ENCODE measurements at regions not wholly inside any gene's neighbourhood (a gene's known extent, or its start where the extent isn't known, plus 50 kb on each side); places are given as distances from the start of the nearest gene placed in this dataset.
A peak's percentile ranks its signal among the peaks of the same experiment; 100 is the strongest.

DNA sequence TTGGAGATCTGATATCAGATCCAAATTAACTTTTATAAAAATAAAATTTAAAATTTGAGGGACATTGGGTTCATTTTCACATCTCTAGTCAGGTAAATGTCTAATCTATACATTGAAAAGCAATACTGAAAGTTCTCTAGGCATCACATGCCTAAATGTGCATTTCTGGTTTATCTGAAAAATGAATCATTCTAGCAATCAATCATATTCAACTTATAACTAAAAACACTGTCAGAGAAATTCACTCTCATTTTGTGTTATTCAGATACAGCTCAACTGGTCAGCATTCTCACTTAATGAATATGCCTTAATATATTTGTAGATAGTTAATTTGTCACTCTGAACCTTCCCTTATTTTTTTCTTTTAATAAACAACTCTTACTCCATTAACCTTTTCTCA, 243.2 kb downstream of the CASP12 start:
- no peak for DNase-seq (ENCODE audit: low read depth)

DNA sequence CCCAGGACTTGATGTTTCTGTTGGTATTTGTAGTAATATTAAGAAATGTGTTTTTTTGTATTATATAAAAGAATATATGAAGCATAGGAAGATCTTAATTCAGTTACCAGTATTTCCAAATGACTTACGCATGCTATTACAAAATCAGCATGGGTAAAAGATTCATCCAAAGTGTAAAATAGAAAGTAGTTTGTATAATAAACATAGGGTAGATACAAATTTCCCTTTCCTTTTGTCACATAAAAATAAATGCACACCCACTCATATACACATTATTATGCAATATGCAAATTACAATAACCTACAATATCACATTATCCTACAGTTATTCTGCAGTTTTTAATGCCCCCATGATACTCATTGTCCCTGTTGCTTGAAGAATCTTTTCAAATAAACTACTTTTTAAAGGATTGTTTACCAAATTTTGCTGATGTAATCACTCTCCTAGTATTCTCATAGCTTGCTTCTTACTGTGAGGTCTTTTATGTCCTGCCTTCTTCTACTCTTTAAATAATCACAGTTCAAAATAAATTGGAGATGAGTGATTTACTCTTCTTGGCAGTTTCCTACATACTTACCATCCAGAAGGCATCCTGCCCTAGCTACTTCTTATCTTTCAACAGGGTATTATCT, 244.0 kb downstream of the CASP12 start:
- DNase-seq (ENCODE audit: low read depth), result no peak

DNA sequence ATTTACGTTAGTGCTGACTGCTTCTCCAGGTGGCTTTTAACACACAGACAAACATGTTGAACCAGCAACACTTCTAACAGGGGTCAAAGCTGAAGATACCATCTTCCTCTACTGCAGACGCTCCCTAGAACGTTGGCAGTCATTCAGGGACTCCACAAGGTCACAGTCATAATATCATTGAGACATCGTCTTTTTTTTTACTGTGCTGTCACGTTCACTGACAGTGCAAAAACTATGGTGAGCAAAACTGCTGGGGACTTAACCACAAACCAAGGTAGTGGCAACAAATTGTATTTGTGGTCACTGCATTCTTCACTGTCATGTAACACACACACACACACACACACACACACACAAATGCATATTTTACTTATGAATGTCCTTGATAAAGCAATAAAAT, 244.9 kb downstream of the CASP12 start:
- no peak for DNase-seq (ENCODE audit: low read depth)

DNA sequence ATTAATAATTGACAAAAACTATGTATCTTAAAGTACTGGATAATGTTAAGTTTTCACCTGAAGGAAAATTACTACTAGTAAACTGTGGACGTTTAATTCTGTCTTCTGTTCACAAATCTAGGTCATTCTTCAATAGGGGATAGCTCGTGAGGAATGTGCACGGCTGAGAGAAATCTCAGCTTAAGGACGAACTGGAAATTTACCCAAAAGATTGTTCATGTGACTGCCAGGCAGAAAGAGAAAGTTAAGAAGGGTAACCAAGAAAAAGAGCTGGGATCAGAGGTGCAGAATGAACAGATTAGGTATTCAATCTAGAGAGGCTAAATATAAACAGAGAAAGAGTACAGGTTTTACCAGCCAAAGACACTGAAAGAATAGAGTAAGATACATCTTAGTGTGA, 245.3 kb downstream of the CASP12 start:
- no peak for DNase-seq (ENCODE audit: low read depth)

DNA sequence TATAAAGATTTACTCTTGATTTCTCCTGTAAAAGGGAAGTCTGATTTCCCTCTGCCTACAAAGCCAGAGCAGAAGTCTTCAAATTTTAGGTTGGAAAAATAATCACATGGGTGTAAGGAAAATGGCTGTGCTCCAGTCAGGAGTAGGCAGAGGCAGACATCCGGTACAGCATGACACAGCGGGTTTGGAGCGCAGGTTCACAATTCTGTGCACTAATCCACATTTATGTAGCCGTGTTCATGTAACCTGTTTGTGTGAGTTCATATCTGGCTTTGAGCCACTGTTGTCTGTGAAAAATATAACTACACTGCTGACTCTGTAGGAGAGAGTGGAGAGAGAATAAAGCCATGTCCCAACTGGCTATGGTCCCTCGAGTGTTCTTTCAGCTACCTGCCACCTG, 248.0 kb downstream of the CASP12 start:
- no peak for DNase-seq (ENCODE audit: low read depth)

DNA sequence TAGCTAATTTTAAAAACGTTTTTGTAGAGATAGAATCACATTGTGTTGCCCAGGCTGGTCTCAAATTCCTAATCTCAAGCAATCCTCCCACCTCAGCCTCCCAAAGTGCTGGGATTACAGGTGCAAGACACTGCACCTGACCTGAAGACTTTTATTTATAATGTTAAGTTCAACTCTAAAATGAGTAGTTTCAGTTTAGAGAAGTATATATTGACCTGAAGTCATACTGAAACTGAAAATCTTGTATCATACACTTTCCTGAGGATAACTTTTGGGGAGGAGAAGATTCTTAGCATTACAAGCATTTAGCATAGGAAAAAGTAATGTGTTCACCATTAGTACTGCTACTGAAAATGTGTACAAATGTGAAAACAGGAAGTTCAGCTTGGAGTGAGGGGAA, 249.3 kb downstream of the CASP12 start:
- DNase-seq (ENCODE audit: low read depth), result no peak

DNA sequence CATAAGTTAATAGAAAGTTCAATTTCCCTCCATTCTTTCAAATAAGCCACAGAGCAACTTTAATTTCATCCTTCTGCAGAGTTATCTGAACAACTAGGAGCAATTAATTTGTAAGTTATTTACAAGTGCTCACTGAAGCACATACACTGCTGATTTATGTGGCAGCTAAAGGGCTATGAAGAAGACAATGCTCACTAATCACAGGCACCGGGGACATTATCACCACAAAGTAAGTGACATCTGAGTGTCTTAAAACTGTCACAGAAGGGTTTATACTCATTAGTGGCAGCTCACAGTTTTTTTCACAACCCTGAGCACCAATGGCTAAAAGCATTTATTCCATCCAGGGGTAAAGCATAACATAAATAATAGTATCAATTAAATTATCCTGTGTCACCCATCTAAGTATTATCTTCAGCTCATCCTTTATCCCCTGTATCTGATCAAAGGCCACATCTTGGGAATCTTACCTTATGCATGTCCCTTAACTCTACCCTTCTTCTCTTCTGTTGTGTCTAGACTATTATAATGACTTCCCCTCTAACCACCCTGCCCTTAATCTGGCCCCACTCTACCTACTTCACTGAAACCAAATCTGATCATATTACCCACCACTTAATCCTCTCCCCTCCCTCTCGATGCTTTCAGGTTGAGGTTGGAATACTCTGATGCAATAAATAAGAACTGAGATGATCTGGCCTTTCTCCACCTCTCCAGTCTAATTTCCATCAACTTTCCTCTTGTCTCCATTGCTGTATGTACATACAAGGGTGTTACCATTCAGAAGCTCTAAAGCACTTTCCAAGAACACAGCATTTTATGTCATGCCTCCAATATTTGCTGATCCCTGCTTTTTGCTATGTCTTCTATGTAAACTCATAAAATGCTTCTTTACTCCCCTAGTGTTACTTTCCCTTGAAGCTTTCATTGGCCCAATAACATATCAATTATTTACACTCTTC, 252.7 kb downstream of the CASP12 start:
- DNase-seq (ENCODE audit: low read depth), result no peak

DNA sequence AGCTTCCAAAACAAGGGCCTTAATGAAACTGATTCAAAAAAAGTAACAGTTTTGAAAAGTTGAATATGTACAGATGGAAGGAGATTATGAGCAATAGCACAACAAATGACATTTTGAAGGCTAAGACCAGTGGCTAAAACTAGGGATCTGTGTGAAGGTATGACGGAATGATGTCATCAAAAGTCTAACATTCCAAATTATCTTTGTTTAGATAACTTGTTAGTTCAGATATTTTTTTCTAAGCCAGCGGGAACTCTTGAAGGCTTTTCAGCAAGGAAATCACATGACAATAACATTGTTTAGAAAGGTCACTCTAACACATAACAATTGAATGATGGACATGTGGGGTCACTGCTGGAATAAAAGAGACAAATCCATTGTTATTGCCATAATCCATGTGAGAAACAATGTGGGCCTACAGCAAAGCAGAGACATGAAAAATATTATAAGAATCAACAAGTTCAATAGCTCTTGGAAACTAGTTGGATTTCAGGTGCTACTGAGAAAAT, 260.5 kb downstream of the CASP12 start:
- no peak for DNase-seq (ENCODE audit: low read depth)

DNA sequence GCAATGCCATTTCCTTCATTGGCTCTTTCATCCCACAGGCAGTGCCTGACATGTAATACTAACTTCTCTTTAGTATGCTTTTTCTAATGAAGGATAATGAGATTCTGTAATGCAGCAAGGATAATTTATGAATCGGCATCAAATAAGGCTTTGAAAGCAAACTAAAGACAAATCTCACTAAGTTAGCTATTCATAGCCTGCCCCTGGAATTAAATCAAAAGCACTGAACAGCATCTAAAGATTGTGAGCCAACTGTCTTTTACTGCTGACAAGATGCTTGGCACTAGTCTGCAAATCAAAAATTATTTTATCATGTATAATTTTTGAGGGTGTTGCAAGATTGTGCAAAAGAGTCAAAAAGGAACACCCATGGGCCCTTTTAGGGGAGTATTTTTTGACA, 265.0 kb downstream of the CASP12 start:
- DNase-seq (ENCODE audit: low read depth), result no peak

DNA sequence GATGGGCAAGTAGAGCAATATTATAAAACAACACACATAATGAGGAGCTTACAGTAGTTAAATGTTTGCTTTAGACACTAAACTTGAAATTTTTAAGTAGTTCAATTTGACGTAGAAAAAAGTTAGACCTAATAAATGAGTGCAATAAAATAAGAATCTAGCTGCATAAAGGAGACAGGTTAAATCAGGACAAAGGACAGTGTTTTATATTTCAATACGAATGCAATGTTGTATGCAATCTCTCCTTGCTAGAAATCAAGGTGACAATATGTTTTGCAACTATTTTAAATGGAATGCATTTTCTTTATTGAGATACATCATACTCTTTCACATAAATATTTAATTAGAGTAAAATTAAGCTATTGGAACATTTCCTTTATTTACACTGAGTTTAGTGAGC, 267.9 kb downstream of the CASP12 start:
- DNase-seq (ENCODE audit: low read depth), result no peak

DNA sequence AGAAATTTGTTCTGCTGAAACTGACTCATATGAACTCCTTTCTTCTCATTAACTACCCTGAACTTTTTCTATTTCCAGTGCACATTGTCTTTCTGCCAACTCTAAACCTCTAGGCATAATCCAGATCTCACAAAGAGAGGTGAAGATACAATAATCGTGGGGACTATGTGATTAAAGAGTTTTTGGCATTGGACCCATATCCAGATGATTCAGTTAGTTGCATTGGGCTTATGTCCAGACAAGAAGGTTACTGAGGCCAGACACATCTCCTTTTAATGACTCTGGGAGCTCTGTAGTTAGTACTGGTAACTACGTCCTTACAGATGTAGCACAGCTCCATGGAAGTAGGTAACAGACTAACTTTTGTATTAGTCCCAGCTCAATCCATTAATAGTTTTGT, 273.0 kb downstream of the CASP12 start:
- DNase-seq (ENCODE audit: low read depth), result peak; percentile 24

DNA sequence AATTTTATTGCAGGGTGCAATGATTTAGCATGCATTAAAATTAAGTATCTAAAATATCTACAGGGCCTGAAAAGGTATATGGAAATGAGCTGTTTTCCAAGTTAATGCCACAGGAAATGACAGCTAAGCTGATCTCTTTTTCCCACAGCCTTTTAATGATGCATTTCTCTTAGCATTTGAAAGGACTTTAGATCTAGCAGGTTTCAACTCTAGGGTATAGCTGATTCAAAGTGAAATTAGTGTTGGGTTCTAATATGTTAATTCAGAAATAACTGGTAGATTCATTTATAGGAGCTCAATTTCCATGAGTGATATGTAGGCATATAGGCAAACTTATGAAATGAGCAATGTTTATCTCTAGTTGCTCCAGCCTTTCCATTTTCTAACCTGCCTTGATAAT, 274.2 kb downstream of the CASP12 start:
- no peak for DNase-seq (ENCODE audit: low read depth)

DNA sequence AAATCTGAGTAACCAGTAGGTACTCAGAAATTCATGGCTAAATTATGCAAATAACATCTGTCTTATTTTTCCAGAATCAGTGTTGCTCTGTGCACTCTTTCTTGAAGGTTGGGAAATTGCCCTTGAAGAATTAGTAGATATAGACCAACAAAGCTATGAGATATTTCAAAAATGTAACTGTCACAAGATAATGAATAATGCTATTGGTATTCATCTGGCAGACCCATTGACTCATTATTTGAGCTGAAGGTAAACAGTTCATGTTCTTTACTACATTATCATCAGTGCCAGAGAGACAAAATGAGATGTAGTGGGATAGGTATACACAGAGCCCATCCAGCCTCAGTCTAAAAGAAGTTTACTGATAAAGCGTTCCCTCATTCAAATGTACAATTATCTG, 274.7 kb downstream of the CASP12 start:
- DNase-seq (ENCODE audit: low read depth), result peak; percentile 14

DNA sequence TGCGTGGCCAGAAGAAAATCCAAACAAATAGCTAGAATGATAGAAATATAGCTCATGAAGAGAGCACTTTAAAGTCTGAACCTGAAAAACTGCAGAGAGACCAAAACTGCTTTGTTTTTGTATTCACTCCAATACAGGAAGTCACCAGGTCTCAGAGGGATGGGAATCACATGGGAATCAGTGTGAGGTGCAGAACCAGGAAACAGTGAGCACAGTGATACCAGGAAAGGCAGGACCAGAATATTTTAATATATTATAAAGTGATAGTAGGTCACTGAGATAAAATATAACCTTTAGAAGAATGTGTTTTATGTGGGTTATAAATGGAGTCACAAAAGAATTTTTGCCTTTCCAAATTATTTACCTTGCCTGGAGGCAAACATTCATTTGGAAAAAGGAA, 277.3 kb downstream of the CASP12 start:
- no peak for DNase-seq (ENCODE audit: low read depth)

DNA sequence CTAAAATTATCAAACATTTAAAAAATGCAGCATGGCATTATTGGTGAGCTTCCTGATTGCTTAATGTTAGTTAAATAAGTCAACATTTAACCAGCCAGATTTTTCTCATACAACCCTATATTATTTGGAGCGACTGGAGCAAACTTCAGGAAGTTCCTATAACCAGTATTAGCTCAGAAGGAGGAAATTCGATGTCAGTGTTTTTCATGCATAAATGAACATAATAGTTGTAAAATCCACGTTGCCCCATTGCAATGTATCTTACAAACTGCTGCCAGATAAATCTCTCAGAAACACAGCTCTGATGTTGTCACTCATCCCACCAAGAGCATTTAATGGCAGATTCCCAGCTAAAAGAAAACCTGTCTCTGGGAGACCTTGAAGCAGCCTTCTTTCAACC, 278.5 kb downstream of the CASP12 start:
- DNase-seq (ENCODE audit: low read depth), result no peak

DNA sequence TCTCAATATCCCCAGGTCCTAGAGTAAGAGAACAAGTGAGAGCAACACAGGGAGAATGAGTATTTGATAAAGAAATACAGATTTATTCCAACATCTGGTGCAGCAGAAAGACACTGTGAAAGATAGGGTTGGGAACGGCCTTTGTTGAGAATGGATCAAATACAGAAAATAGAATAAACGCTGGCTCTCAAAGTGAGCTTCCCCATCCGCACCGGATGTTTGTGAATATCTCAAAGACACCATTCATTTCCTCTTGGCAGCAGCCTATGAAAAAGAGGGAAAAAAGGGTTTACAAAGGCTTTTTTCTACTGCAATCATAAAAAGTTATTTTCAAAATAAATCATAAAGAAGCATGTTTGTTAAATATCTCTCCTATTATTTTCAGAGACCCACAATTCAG, 279.3 kb downstream of the CASP12 start:
- no peak for DNase-seq (ENCODE audit: low read depth)

DNA sequence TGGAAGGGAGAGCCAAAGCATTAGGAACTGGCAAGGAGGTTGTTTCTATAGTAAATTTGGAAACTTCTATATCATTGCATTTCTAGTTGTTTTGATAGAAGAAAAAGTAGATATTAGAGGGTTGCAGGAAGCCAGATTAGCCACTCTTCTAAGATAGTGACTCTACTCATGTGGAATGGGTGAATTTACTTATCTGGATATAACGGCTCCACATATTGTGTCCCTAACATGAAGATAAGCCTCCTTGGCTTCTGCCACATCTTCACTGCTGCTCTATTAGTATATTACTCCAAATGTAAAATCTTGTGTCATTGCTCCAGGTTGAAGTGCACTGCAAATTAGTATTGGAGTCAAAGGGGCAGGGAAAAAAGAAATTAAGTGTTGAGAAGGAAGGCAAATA, 283.3 kb downstream of the CASP12 start:
- no peak for DNase-seq (ENCODE audit: low read depth)

DNA sequence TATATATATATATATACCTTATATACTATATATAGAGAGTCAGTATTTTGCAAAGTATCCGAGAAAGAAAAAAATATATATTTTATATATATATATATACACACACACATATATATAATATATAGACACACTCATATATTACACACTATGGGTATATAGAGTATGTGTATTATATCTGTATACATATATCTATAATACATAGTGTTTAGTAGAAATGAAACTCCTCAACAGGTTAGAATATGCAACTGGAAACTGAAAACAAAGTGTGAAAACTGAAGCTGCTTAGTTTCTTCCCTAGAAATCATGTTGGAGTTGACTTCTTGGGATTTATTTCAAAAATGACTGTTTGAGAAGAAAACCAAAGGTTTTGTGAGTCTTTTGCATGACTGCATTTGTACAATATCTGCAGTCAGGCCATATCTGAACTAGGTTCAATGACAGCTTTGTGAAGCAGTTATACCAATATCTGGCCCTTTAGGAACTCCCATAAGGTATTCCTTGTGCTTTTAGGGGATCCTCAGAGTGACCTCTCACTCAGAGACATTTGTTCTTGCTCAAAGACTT, 284.1 kb downstream of the CASP12 start:
- DNase-seq (ENCODE audit: low read depth), result no peak

DNA sequence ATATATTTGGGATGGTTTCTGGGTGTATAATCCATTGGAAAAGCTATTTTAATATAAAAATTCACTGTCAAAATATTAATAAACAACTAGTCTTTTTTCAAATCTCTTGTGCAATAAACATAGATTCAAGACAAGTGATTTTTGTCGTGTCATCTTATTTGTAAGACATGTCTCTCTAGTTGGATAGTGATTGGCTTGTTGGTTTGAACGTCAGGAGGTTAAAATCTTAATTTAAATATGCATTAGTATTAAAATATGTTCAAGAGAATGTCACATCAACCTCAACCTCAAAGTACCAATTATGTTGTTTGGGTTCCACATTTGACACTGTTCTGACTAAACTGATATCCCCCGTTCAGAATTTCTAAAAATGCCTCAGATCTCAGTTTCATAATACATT, 287.6 kb downstream of the CASP12 start:
- DNase-seq (ENCODE audit: low read depth), result no peak

DNA sequence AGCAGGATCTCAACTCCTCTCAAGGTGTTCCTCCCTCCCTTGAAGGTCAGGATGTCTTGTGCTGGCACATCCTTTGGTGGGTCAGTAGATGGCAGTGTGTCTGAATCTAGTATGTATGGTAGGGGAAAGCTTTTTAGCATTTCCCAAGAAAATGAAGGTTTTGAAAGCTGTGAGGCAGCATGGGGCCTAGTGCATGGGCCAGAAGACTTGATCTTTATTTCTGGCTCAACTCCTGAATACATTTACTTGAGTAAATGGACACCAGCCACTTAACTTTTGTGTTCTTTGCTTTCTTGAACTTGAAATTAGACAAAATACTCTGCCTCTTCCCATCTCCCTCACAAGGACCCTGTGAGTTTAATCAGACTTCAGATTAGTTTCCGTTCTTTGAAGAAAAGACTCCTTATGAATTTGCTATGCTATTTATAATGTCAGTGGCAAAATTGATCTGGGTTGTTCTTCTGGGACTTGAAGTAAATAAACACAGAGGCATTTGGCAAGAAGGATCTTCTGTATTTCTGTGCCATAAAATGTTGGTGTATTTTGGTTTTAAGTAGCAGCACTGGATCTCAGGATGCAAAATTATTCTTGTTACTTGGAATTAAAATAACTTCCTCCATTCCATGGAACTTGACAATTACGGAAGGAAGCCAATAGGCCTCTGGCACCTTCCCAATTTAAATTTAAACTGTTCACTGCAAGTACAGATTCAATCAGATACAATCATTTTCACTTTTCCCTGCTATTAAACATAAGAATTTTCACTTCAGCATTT, 288.8 kb downstream of the CASP12 start:
- peak; percentile 11 for DNase-seq (ENCODE audit: low read depth)

DNA sequence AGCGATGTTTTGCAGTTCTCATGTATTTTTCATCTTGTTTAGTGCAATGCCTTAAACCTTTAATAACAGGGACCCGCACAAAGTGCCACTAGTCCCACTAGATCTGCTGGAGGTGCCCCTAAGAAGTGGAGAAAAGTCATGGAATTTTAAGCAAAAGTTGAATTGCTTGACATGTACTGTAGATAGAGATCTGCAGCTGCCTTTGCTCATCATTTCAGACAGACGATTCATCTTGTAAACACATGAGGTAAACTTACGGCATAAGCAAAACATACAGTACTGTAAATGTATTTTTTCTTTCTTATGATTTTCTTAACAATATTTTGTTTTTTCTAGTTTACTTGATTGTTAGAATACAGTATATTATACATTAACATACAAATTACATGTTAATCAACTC, 295.6 kb downstream of the CASP12 start:
- DNase-seq (ENCODE audit: low read depth), result no peak

DNA sequence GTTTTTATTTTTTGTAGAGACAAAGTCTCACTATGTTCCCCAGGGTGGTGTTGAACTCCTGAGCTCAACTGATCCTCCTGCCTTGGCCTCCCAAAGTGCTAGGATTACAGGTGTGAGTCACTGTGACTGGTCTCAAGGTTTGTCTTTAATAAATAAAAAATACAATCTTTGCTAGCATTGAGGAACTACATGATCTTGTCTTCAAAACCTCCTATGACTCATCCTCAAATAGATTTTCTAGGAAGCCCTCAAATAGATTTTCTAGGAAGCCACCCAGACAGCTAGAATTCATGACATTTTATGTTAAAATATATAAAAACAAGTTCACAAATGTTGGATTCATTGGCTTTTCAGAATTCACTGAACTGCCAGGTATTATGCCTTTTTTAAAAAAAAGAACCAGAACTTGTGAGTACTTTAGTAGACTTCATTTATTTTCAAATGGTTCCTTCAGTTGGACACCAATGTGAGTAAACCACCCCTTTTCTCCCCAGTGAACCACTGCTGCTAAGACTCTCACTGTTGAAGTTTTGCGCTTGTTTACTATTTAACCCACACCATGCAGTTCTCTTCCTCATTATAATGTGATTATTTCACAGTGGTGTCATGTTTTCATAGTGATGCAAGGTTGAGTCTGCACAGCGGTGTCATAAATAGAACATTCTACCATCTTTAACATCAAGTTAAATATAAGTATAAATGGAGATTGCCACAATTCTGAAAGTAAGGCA, 303.9 kb downstream of the CASP12 start:
- no peak for DNase-seq (ENCODE audit: low read depth)
